ENCODE measurements at regions not wholly inside any gene's neighbourhood (a gene's known extent, or its start where the extent isn't known, plus 50 kb on each side); places are given as distances from the start of the nearest gene placed in this dataset.

- no peak overlapping the region for H3K4me3 Mint-ChIP-seq
- DNase-seq: no peak
- no peak for ATAC-seq
- H3K27ac Mint-ChIP-seq: no peak overlapping the region
- H3K36me3 Mint-ChIP-seq (ENCODE audit: low read depth): no peaks in the 10 kb centered on the region
- no peaks in the 10 kb centered on the region for H3K9me3 Mint-ChIP-seq
- H3K27me3 Mint-ChIP-seq: no peaks in the 10 kb centered on the region
- no peaks in the 10 kb centered on the region for H3K4me1 Mint-ChIP-seq
Measured at GRCh38 chr4:24265989-24266388, 318.4 kb downstream of the DHX15 start.

GRCh38 chr4:24262616-24263015 lies 321.7 kb downstream of the DHX15 start:
- no peaks in the 10 kb centered on the region for H3K4me1 Mint-ChIP-seq
- H3K27me3 Mint-ChIP-seq: no peaks in the 10 kb centered on the region
- H3K27ac Mint-ChIP-seq: no peak overlapping the region
- H3K36me3 Mint-ChIP-seq (ENCODE audit: low read depth): no peaks in the 10 kb centered on the region
- DNase-seq (no peak), ATAC-seq (no peak)
- H3K9me3 Mint-ChIP-seq: no peaks in the 10 kb centered on the region
- H3K4me3 Mint-ChIP-seq: no peak overlapping the region

DNA sequence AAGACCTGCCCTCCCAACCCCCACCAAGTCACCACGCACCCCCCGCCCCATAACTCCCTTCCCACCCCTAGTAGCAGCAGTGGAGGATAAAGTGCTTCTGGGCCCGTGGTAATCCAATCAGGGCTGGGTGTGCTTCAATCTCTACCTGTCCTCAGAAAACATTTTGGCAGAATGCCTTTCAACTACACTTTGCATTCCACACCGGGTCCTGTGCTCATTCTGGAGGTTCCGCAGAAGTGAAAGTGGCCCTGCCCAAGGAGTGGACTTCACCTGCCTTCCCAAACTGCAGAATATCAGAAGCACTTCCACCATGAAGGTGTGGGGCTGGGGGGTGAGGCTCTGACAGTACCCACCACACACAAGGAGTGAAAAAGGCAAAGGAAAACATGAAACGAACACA lies 322.3 kb downstream of the DHX15 start:
- H3K27me3 Mint-ChIP-seq: no peaks in the 10 kb centered on the region
- no peak for ATAC-seq

DNA sequence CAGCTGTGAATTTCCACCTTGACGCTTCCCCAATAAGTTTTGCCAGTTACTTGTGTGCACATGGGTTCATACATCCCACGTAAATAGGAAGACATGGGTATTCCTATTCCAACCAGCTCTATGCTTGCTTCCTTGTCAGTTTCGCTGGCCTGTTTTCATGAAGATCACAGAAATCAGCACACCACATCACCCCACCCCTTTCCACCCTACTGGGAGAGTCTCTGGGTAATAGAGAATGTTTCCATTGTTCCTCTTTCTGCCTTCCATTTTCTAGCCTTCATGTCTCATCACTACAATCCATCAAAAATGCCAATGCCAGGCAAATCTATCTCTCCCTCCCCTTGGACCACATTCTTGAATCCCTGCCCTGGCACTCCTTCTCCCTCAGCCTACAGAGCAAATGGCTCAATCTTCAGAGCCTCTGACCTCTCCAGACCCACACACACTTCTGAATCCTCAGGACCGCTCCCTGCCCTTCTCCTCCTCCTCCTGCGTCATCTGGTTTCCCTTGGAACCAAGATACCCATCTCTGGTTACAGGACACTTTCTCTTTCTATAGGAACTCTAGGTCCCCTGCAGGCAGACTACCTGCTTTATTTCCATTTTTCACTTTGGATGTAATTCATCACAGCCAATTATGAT lies 323.3 kb downstream of the DHX15 start:
- no peak for DNase-seq
- H3K27ac Mint-ChIP-seq: no peak overlapping the region
- ATAC-seq: no peak
- H3K9me3 Mint-ChIP-seq: no peaks in the 10 kb centered on the region
- no peaks in the 10 kb centered on the region for H3K27me3 Mint-ChIP-seq
- no peaks in the 10 kb centered on the region for H3K4me1 Mint-ChIP-seq
- H3K36me3 Mint-ChIP-seq (ENCODE audit: low read depth): no peaks in the 10 kb centered on the region
- no peak overlapping the region for H3K4me3 Mint-ChIP-seq

More for the DNA sequence above, 322.3 kb downstream of the DHX15 start:
- H3K27ac Mint-ChIP-seq: no peak overlapping the region
- H3K4me1 Mint-ChIP-seq: no peaks in the 10 kb centered on the region
- H3K36me3 Mint-ChIP-seq (ENCODE audit: low read depth): no peaks in the 10 kb centered on the region
- DNase-seq: no peak
- H3K4me3 Mint-ChIP-seq: no peak overlapping the region
- H3K9me3 Mint-ChIP-seq: no peaks in the 10 kb centered on the region

DNA sequence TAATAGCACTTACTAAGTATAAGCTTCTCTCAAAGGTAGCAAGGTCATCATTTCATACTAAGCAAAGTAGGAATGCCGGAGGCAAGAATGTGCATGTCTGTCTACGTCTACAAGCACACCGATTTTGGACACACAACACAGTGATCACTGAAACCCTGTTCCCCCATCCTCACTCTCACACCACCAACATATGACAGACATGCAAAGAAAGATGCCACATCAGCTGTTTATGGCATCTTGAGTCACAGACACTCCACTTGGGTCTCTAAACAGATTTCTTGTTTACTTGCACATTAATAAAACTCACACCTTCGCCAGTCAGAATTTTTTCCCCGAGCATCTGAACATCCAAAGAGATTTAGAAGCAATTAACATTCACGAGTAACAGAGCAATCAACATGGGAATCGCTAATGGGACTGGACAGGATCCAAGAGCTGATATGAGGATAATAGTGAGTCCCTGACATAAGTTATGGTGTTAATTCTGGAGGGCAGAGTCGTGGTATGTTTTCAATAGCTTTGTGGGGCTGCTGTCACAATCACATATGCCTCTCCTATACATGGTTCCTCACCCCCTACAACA lies 324.1 kb downstream of the DHX15 start:
- DNase-seq (no peak), ATAC-seq (no peak)
- no peaks in the 10 kb centered on the region for H3K4me1 Mint-ChIP-seq
- H3K27ac Mint-ChIP-seq: no peak overlapping the region
- H3K36me3 Mint-ChIP-seq (ENCODE audit: low read depth): no peaks in the 10 kb centered on the region
- no peaks in the 10 kb centered on the region for H3K27me3 Mint-ChIP-seq
- H3K9me3 Mint-ChIP-seq: no peaks in the 10 kb centered on the region
- no peak overlapping the region for H3K4me3 Mint-ChIP-seq

DNA sequence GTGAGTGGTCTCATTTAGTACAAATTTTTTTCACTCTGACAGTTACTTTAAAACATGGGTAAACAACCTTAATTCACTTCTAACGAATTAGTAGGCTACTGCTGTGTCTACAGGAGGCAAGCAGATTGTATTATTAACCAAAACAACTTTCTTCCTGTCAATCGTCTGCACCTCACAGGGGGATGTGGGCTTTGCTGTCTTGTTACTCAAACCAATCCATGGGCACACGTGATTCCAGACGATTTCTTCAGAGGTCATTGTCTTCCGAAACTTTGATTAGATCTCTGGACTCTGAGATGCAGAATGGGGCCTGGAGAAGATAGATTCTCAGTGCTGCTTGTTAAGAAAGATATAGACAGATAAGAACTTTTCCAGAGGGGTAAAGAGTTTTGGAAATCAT lies 327.8 kb downstream of the DHX15 start:
- peaks cover 6% of the 10 kb centered on the region for H3K9me3 Mint-ChIP-seq
- H3K36me3 Mint-ChIP-seq (ENCODE audit: low read depth): no peaks in the 10 kb centered on the region
- no peak overlapping the region for H3K27ac Mint-ChIP-seq
- ATAC-seq (no peak), DNase-seq (no peak)
- no peak overlapping the region for H3K4me3 Mint-ChIP-seq
- H3K27me3 Mint-ChIP-seq: no peaks in the 10 kb centered on the region
- no peaks in the 10 kb centered on the region for H3K4me1 Mint-ChIP-seq

- ATAC-seq: no peak
- Mint-ChIP-seq H3K27me3 (no peaks in the 10 kb centered on the region), H3K36me3 (ENCODE audit: low read depth) (no peaks in the 10 kb centered on the region), H3K9me3 (peaks cover 6% of the 10 kb centered on the region), H3K4me3 (no peak overlapping the region), H3K27ac (no peak overlapping the region), H3K4me1 (no peaks in the 10 kb centered on the region)
- DNase-seq: no peak
Measured at GRCh38 chr4:24256066-24256465, 328.3 kb downstream of the DHX15 start.

DNA sequence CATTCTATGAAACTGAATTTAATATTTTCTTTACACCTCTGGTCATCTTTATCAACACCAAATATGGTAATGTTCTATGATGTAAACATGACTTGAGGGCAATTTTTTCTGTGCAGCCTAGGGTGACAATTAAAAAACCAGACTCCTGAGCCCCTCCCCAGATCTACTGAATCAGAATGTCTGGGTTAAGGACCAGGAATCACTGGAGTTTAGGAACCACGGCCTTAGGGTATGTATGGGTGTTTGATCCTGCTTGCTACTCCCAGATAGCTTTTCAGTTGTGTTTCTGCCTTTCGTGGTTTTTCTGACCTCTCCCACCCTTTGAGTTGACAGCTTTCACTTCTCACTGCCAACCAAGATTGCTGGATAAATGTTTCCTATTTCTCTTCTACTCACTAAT lies 332.2 kb downstream of the DHX15 start:
- ATAC-seq: no peak
- Mint-ChIP-seq H3K4me3 (no peak overlapping the region), H3K27ac (no peak overlapping the region), H3K27me3 (no peaks in the 10 kb centered on the region), H3K9me3 (peaks cover 6% of the 10 kb centered on the region), H3K4me1 (no peaks in the 10 kb centered on the region), H3K36me3 (ENCODE audit: low read depth) (no peaks in the 10 kb centered on the region)
- DNase-seq: no peak

DNA sequence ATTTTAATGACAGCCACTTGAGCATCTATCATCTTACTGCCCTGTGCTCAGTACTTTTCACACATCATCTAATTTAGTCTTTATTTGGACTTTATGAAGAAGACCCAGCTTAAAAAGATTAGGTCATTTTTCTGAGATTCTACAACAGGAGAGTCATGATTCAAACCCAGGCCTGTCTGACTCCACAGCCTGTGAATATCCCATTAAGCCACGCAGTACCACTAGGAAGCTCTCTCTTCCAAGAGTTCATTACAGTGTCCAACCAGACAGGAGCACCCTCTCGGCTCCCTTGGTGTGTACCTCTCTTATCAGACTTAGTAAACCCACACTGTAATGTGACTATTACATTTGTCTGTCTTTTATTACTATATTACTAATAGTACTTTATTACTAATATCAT lies 332.8 kb downstream of the DHX15 start:
- DNase-seq: no peak

DNA sequence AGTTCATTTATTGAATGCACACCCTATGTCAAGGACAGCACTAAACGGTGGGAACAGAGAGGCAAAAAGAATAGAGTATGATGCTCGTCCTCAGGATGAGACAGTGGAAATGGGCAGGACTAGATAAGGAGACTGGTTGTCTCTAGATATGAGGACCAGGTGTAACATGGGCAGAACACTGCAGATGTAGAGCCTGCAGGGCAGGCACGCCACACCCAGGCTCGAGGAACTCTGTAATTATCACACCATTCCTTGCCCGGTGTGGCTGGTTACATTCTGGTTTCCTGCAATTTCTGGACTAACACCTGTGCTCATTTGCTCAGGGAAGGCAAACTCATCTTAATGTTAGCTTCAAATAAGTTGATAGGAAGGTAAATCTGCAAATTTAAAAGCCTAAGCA lies 334.4 kb downstream of the DHX15 start:
- Mint-ChIP-seq H3K9me3 (peaks cover 6% of the 10 kb centered on the region), H3K4me3 (no peak overlapping the region), H3K27me3 (no peaks in the 10 kb centered on the region), H3K4me1 (no peaks in the 10 kb centered on the region), H3K27ac (no peak overlapping the region), H3K36me3 (ENCODE audit: low read depth) (no peaks in the 10 kb centered on the region)
- no peak for DNase-seq
- ATAC-seq: no peak

More for the DNA sequence above, 332.8 kb downstream of the DHX15 start:
- Mint-ChIP-seq H3K27me3 (no peaks in the 10 kb centered on the region), H3K9me3 (peaks cover 6% of the 10 kb centered on the region), H3K27ac (no peak overlapping the region), H3K4me3 (no peak overlapping the region), H3K4me1 (no peaks in the 10 kb centered on the region), H3K36me3 (ENCODE audit: low read depth) (no peaks in the 10 kb centered on the region)
- no peak for ATAC-seq

- Mint-ChIP-seq H3K4me3 (no peak overlapping the region), H3K27me3 (no peaks in the 10 kb centered on the region), H3K27ac (no peak overlapping the region), H3K4me1 (no peaks in the 10 kb centered on the region), H3K9me3 (peaks cover 1% of the 10 kb centered on the region), H3K36me3 (ENCODE audit: low read depth) (no peaks in the 10 kb centered on the region)
- DNase-seq (no peak), ATAC-seq (no peak)
Measured at GRCh38 chr4:24248674-24249630, 335.4 kb downstream of the DHX15 start.

GRCh38 chr4:24245491-24245820 lies 338.9 kb downstream of the DHX15 start:
- DNase-seq (no peak), ATAC-seq (no peak)
- Mint-ChIP-seq H3K4me1 (no peaks in the 10 kb centered on the region), H3K36me3 (ENCODE audit: low read depth) (no peaks in the 10 kb centered on the region), H3K4me3 (no peak overlapping the region), H3K9me3 (no peaks in the 10 kb centered on the region), H3K27ac (no peak overlapping the region), H3K27me3 (no peaks in the 10 kb centered on the region)

GRCh38 chr4:24244663-24245490 lies 339.5 kb downstream of the DHX15 start:
- Mint-ChIP-seq H3K4me3 (no peak overlapping the region), H3K4me1 (no peaks in the 10 kb centered on the region), H3K36me3 (ENCODE audit: low read depth) (no peaks in the 10 kb centered on the region), H3K27me3 (no peaks in the 10 kb centered on the region), H3K9me3 (no peaks in the 10 kb centered on the region), H3K27ac (no peak overlapping the region)
- ATAC-seq: no peak
- no peak for DNase-seq

GRCh38 chr4:24243641-24244040 lies 340.7 kb downstream of the DHX15 start:
- Mint-ChIP-seq H3K27ac (no peak overlapping the region), H3K4me1 (no peaks in the 10 kb centered on the region), H3K4me3 (no peak overlapping the region), H3K27me3 (no peaks in the 10 kb centered on the region), H3K36me3 (ENCODE audit: low read depth) (no peaks in the 10 kb centered on the region), H3K9me3 (no peaks in the 10 kb centered on the region)
- ATAC-seq (no peak), DNase-seq (no peak)

Data from activated naive CD8-positive, alpha-beta T cell treated with anti-CD3 and anti-CD28 coated beads, Interleukin-2, amount 50 U/mL, for 24 hours (primary cell).